IPS DF 19.7 (cell line): ENCODE measurements at regions not wholly inside any gene's neighbourhood (a gene's known extent, or its start where the extent isn't known, plus 50 kb on each side); places are given as distances from the start of the nearest gene placed in this dataset.
A peak's percentile ranks its signal among the peaks of the same experiment; 100 is the strongest.
"Not testable (repeated sequence)": the region's sequence is repeated elsewhere in the genome, so short reads cannot be mapped to it uniquely, and the experiment has no call there.

Source experiments
- DNase-seq: peaks from one replicate; pipeline ENCODE4 v3.0.0-alpha.2; 2013; ENCODE audit warnings: low read depth, low spot score

GRCh38 chr17:73887739-73888138 lies 243.5 kb upstream of the SDK2 start:
- no peak for DNase-seq

GRCh38 chr17:73888862-73889261 lies 244.6 kb upstream of the SDK2 start:
- no peak for DNase-seq

- no peak for DNase-seq
Observed at GRCh38 chr17:73889439-73889838, 245.2 kb upstream of the SDK2 start.

GRCh38 chr17:73890831-73891405 lies 246.7 kb upstream of the SDK2 start:
- no peak for DNase-seq

DNA sequence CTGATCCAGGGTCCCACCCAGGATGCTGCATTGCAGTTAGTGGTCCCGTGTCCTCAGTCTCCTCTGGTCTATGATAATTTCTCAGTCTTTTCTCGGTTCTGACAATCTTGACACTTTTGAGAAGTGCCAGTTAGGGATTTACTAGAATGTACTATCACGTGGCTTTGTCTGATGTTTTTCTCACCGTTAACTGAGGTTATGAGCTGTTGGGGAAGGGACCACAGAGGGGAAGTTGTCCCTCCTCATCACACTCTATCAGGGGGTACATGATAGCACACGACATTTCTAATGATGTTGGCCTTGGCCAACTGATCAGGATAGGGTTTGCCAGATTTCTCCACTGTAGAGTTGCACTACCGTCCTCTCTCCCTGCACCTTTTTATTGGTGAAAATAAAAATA lies 250.9 kb upstream of the SDK2 start:
- no peak for DNase-seq

GRCh38 chr17:73896966-73897365 lies 252.7 kb upstream of the SDK2 start:
- no peak for DNase-seq

DNA sequence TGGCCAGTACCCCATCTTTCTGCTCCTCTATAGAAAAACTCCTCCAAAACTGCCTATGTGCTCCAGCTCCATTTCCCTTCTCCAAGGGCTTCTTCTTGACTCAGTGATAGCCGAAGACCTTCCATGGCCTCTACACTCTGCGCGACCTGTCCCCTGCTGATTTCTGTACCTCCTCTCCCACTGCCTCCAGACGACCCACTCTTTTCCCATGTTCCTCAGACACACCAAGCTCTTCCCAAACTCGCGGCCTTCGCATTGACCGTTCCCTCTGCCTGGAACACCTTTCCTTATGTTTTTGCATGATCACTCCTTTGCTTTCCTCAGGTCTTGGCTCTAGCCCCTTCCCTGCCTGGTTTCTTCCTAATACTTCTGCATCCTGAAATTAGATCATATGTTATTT lies 255.6 kb upstream of the SDK2 start:
- DNase-seq = no peak

- no peak for DNase-seq
Observed at GRCh38 chr17:73900516-73900915, 256.3 kb upstream of the SDK2 start.

DNA sequence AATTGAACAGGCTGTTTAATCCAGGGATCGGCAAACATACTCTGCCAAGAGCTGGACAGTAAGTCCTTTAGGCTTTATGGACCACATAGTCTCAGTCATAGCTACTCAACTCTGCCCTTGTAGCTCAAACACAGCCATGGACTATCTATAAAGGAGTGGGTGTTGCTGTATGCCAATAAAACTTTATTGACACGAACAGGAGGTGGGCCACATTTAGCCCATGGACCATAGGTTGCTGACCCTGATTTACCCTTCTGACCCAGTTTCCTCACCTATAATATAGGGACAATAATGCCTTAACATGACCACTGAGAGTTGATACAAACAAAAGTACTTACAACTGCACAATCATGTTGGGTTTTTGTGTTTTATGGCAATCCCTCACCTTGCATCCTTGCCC lies 257.0 kb upstream of the SDK2 start:
- no peak for DNase-seq

- DNase-seq = peak; percentile 17
Observed at GRCh38 chr17:73901661-73902415, 257.6 kb upstream of the SDK2 start.

DNA sequence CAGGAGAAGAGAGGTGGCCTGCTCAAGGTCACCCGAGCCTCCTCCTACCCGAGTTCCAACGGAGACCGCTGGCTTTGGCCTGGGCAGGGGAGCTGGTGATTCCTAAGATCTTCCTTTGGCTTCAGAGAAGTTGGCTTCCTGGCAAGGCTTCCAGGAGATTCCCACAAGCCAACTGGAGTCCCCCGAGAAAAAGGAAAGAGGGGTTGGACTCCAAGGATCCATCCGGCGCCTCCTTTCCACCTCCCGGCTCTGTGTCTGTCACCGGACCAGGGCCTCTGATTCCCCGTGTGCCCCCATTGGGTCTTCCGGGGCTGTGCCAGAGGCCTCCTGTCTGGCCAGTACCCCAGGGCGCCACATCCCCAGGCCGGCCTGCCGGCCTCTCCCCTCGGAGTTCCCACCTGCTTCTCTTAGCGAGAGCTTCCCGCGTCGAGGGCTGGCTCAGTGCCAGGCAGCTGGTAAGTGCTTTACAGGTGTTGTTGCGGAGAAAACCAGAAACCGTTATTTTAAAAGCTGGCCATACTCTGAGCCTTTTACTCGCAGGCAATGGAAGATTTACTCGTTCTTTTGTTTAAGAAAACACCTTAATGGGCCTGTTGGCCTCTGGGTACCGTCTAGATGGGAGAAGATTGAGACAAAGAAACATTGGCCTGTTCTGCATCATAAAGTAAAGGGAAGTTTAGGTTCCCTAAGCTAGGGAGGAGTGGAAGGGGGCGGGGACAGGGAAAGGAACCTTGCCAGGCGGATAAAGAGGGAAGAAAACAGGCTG lies 258.4 kb upstream of the SDK2 start:
- DNase-seq = peak; percentile 40

DNA sequence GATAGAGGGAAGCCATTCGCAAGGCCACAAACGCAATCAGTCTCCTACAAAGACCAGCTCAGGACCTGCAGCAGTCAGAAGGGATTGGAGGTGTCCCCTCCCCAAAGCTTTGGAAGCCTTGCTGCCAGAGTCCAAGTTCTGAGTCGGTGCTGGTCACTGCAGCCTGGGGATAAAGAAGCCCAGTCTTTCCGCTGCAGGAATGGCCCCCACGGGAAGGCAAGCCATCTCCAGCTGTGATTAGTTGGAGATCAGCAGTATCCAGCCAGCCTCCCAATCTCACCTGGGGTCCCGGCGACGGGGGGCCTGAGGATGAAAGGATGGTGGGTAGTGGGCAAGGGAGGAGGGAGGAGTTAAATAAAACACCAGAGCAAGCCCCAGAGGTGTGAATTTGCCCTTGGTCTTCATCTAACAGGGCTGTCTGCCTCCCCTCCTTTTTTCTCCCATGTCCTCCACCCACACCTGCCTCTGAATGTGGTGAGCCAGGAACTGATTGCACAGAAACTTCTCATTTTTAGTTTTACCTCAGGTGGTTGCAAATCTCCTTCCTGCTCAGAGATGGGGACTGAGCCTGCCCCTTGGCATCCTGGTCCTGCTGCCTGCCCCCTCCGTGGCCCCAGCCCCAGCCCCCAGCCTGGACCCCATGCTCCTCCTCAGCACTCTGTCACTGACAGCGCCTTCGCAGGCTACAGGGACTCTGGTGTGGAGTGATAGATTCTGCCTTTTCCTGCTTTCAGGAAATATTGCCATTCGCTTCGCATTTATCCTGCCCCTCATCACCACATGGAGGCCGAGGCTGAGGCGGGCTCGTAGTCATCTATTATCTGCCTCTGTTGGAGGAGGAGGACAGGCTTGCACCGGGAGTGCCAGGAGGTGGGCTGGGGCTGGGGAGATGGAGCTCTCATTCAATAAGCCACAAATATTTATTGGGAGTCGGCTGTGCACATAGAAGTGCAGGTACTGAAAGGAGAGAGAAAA lies 262.9 kb upstream of the SDK2 start:
- no peak for DNase-seq

GRCh38 chr17:73909186-73909585 lies 264.9 kb upstream of the SDK2 start:
- DNase-seq = no peak

DNA sequence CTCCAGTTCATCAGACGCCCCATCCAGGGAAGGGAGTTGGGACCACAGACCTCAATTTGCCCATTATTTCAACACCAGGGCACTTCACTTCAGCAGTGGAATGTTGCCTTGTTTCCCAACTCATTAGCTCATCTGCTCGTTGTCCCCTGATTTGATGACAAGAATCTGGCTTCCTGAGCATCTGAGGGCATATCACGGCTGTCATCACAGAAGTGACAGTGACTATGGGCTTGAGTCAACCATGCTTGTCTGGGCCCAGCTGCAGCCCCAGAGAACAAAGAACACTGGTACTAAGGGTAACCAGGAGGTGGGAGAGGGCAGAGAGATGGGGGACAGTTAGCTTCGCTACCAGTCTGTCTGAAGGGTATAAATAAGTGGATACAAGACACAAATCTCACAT lies 266.0 kb upstream of the SDK2 start:
- DNase-seq = no peak

- DNase-seq = no peak
Observed at GRCh38 chr17:73910821-73911515, 266.7 kb upstream of the SDK2 start.

- no peak for DNase-seq
Observed at GRCh38 chr17:73911726-73912372, 267.6 kb upstream of the SDK2 start.

- DNase-seq = no peak
Observed at GRCh38 chr17:73912373-73912746, 268.1 kb upstream of the SDK2 start.

DNA sequence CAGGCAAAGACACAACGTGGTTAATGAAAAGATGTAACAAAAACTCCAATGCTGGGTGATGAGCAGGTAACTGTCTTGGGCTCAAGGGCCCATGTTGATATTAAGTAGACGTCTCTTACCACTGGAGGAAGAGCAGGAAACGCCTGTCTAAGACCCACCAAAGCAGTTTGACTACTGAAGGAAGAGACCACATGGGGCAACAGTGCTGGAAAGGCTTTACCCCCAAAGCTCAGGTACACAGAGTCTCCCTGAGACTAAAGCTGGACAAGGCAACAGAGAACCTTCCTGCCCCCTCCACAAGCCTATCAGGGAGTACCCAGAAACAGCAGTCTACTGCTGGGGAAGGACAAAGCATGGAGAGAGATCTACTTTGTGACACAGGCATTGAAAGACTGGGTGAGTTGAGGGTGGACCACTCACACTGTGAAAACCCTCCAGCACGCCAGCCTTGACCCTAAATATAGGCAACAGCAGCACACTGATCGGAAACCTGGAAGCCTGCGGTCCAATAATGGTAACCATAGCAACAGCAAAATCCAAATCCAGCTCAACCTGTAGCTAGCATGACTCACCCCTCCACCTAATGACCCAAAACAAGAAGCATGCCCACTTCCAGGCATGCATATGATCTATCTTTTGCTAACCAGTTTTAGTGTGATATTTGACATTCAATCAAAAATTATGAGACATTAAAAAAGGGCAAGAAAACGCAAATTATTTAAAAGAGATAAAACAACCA lies 270.5 kb upstream of the SDK2 start:
- DNase-seq = no peak

GRCh38 chr17:73919033-73919432 lies 274.8 kb upstream of the SDK2 start:
- not testable (repeated sequence) for DNase-seq

GRCh38 chr17:73921306-73921705 lies 277.1 kb upstream of the SDK2 start:
- no peak for DNase-seq
